Lung microvascular endothelial cell (primary cell): ENCODE measurements at regions not wholly inside any gene's neighbourhood (a gene's known extent, or its start where the extent isn't known, plus 50 kb on each side); places are given as distances from the start of the nearest gene placed in this dataset.
"Not testable (repeated sequence)": the region's sequence is repeated elsewhere in the genome, so short reads cannot be mapped to it uniquely, and the experiment has no call there.

Experiments
- DNase-seq, 2 donors: peaks; one replicate each; pipeline versions ENCODE4 v3.0.0 to v3.0.0-alpha.2; 2010; ENCODE audit warnings: low read depth in 2 of 2

GRCh38 chr13:58480061-58480460 lies 848.5 kb downstream of the PCDH17 start:
- DNase-seq, result no peak

GRCh38 chr13:58488251-58488650 lies 856.7 kb downstream of the PCDH17 start:
- no peak for DNase-seq

- DNase-seq, result no peak
Observed at GRCh38 chr13:58495668-58496067, 864.1 kb downstream of the PCDH17 start.

- no peak for DNase-seq
Observed at GRCh38 chr13:58500938-58501337, 869.4 kb downstream of the PCDH17 start.

GRCh38 chr13:58504202-58504700 lies 872.7 kb downstream of the PCDH17 start:
- not testable (repeated sequence) for DNase-seq

GRCh38 chr13:58505262-58505920 lies 873.8 kb downstream of the PCDH17 start:
- not testable (repeated sequence) for DNase-seq

GRCh38 chr13:58528351-58528750 lies 896.8 kb downstream of the PCDH17 start:
- no peak for DNase-seq

- no peak for DNase-seq
Observed at GRCh38 chr13:58531614-58532013, 900.1 kb downstream of the PCDH17 start.

GRCh38 chr13:58542530-58542929 lies 911.0 kb downstream of the PCDH17 start:
- DNase-seq, result no peak

- no peak for DNase-seq
Observed at GRCh38 chr13:58547419-58547818, 915.9 kb downstream of the PCDH17 start.

GRCh38 chr13:58566176-58566575 lies 934.6 kb downstream of the PCDH17 start:
- DNase-seq, result no peak

- no peak for DNase-seq
Observed at GRCh38 chr13:58573743-58574142, 942.2 kb downstream of the PCDH17 start.

GRCh38 chr13:58574791-58575190 lies 943.2 kb downstream of the PCDH17 start:
- DNase-seq, result no peak

GRCh38 chr13:58579468-58579867 lies 947.9 kb downstream of the PCDH17 start:
- no peak for DNase-seq

GRCh38 chr13:58583966-58584365 lies 952.4 kb downstream of the PCDH17 start:
- no peak for DNase-seq

GRCh38 chr13:58584610-58585009 lies 953.1 kb downstream of the PCDH17 start:
- no peak for DNase-seq

GRCh38 chr13:58587183-58587582 lies 955.6 kb downstream of the PCDH17 start:
- no peak for DNase-seq

GRCh38 chr13:58592052-58592451 lies 960.5 kb downstream of the PCDH17 start:
- no peak for DNase-seq

GRCh38 chr13:58592786-58593185 lies 961.2 kb downstream of the PCDH17 start:
- no peak for DNase-seq

GRCh38 chr13:58594747-58595600 lies 963.4 kb downstream of the PCDH17 start:
- no peak for DNase-seq

GRCh38 chr13:58597552-58597951 lies 966.0 kb downstream of the PCDH17 start:
- no peak for DNase-seq

- no peak for DNase-seq
Observed at GRCh38 chr13:58598241-58598640, 966.7 kb downstream of the PCDH17 start.

GRCh38 chr13:58611117-58611516 lies 979.6 kb downstream of the PCDH17 start:
- no peak for DNase-seq
